ENCODE measurements at regions not wholly inside any gene's neighbourhood (a gene's known extent, or its start where the extent isn't known, plus 50 kb on each side); places are given as distances from the start of the nearest gene placed in this dataset.

GRCh38 chr18:66687635-66688034 lies 83.7 kb upstream of the CDH19 start:
- no peak for TF ChIP-seq CTCF (IDR thresholded peaks at IDR 0.05)
- TF ChIP-seq EZH2phosphoT487 (IDR thresholded peaks at IDR 0.05): no peak
